Naive thymus-derived CD4-positive, alpha-beta T cell (primary cell): ENCODE measurements at regions not wholly inside any gene's neighbourhood (a gene's known extent, or its start where the extent isn't known, plus 50 kb on each side); places are given as distances from the start of the nearest gene placed in this dataset.

Experiments
- ATAC-seq: fragments of 150-1000 bp; cut with Tn5 transposase; 2 replicates; pipeline ENCODE4 v1.10.0; 2021; ENCODE audit warnings: mild to moderate bottlenecking, moderate library complexity
- CTCF ChIA-PET: fragments of 350-600 bp; sonication (Branson Sonifier 250); formaldehyde crosslinking; loops from one replicate; lab custom pipeline; 2021; ENCODE audit warnings: antibody characterized with exemption; lab: Charles Lee
- POLR2A ChIA-PET: fragments of 350-600 bp; sonication (Branson Sonifier 250); formaldehyde crosslinking; loops from one replicate; lab custom pipeline; 2021; ENCODE audit warnings: antibody characterized with exemption, inconsistent platforms; lab: Charles Lee
- DNase-seq, 9 donors: peaks; one replicate each; pipeline versions ENCODE4 v3.0.0 to v3.0.0-alpha.2; 2020 to 2022; ENCODE audit warnings: mixed read lengths in 1 of 9
- H3K27ac ChIP-seq: one replicate; pipeline ENCODE4 v1.7.0; 2013; ENCODE audit warnings: mild to moderate bottlenecking, low read depth, low read length, moderate library complexity
- H3K27me3 ChIP-seq, 2 donors: one replicate each; pipeline ENCODE4 v1.7.0; 2013; ENCODE audit warnings: low read length in 2 of 2, mild to moderate bottlenecking in 2 of 2, moderate library complexity in 2 of 2; ENCODE audit not compliant: control insufficient read depth in 2 of 2, insufficient read depth in 2 of 2
- H3K36me3 ChIP-seq, 3 experiments: 1 replicate in 2 of 3; 2 replicates in 1 of 3; pipeline ENCODE4 v1.7.0; 2013; ENCODE audit warnings: low read length in 3 of 3, mild to moderate bottlenecking in 3 of 3, moderate library complexity in 1 of 3; ENCODE audit not compliant: insufficient read depth in 3 of 3, control insufficient read depth in 2 of 3
- H3K4me1 ChIP-seq, 2 donors: one replicate each; pipeline ENCODE4 v1.7.0; 2013; ENCODE audit warnings: low read length in 2 of 2, mild to moderate bottlenecking in 2 of 2, moderate library complexity in 1 of 2; ENCODE audit not compliant: control insufficient read depth in 2 of 2, insufficient read depth in 2 of 2
- H3K4me3 ChIP-seq: 2 replicates; pipeline ENCODE4 v1.7.0; 2013; ENCODE audit warnings: mild to moderate bottlenecking, low read length
- H3K9me3 ChIP-seq, 3 experiments: 1 replicate in 2 of 3; 2 replicates in 1 of 3; pipeline ENCODE4 v1.7.0; 2013; ENCODE audit warnings: low read length in 3 of 3; ENCODE audit not compliant: control insufficient read depth in 2 of 3
- H3K27ac Mint-ChIP-seq, 9 donors: one replicate each; pipeline ENCODE4 v1.8.0; 2020 to 2022; ENCODE audit warnings: mixed read lengths in 9 of 9, mild to moderate bottlenecking in 8 of 9, moderate library complexity in 5 of 9, inconsistent platforms in 2 of 9
- H3K27me3 Mint-ChIP-seq, 5 donors: one replicate each; pipeline ENCODE4 v1.8.0; 2021 to 2022; ENCODE audit warnings: mixed read lengths in 5 of 5, mild to moderate bottlenecking in 1 of 5
- H3K36me3 Mint-ChIP-seq, 5 donors: one replicate each; pipeline ENCODE4 v1.8.0; 2020 to 2022; ENCODE audit warnings: mixed read lengths in 5 of 5, mild to moderate bottlenecking in 3 of 5, inconsistent platforms in 1 of 5
- H3K4me1 Mint-ChIP-seq, 7 donors: one replicate each; pipeline ENCODE4 v1.8.0; 2020 to 2022; ENCODE audit warnings: mixed read lengths in 7 of 7, mild to moderate bottlenecking in 3 of 7, inconsistent platforms in 1 of 7
- H3K4me3 Mint-ChIP-seq, 10 donors: one replicate each; pipeline ENCODE4 v1.8.0; 2020 to 2022; ENCODE audit warnings: mild to moderate bottlenecking in 10 of 10, mixed read lengths in 10 of 10, moderate library complexity in 6 of 10, inconsistent platforms in 2 of 10
- H3K9me3 Mint-ChIP-seq, 11 donors: one replicate each; pipeline ENCODE4 v1.8.0; 2020 to 2022; ENCODE audit warnings: mixed read lengths in 11 of 11, mild to moderate bottlenecking in 4 of 11, inconsistent platforms in 1 of 11, moderate library complexity in 1 of 11
- intact Hi-C, 2 donors: fragments of 100-400 bp; cut with micrococcal nuclease; formaldehyde crosslinking; loops; one replicate each; pipeline ENCODE4 v1.15.1; 2023

DNA sequence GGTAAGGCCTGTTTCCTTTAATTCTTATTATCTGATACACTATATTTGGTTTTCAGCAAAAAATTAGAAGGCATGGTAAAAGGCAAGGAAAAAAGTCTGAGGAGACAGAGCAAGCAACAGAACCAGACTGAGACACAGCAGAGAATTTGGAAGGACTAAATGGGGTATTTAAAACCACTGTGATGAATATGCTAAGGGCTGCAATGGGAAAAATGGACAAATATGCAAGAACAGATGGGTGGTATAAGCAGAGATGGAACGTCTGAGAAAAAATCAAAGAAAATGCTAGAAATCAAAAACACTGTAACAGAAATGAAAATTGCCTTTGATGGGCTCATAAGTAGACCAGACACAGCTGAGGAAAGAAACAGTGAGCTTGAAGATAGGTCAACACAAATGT is 50.8 kb upstream of the NSMCE3 start:
- POLR2A ChIA-PET: no interaction called here
- ATAC-seq: no peak
- Mint-ChIP-seq H3K27me3 (peaks cover 0 to 25% (median 22%) of the 10 kb centered on the region in 5 donors), H3K9me3 (peaks cover 0 to 35% (median 16%) of the 10 kb centered on the region in 11 donors), H3K4me3 (no peak overlapping the region), H3K36me3 (peaks cover 0 to 13% (median 0%) of the 10 kb centered on the region in 5 donors), H3K27ac (no peak overlapping the region), H3K4me1 (no peaks in the 10 kb centered on the region)
- no peak for DNase-seq
- no peaks in the 10 kb centered on the region for H3K9me3 ChIP-seq
- H3K4me3 ChIP-seq: no peak overlapping the region
- intact Hi-C loops: no loop called here
- H3K36me3 ChIP-seq: no peaks in the 10 kb centered on the region
- no peak overlapping the region for H3K27ac ChIP-seq
- H3K4me1 ChIP-seq: no peaks in the 10 kb centered on the region
- CTCF ChIA-PET: no interaction called here
- H3K27me3 ChIP-seq: no peaks in the 10 kb centered on the region

DNA sequence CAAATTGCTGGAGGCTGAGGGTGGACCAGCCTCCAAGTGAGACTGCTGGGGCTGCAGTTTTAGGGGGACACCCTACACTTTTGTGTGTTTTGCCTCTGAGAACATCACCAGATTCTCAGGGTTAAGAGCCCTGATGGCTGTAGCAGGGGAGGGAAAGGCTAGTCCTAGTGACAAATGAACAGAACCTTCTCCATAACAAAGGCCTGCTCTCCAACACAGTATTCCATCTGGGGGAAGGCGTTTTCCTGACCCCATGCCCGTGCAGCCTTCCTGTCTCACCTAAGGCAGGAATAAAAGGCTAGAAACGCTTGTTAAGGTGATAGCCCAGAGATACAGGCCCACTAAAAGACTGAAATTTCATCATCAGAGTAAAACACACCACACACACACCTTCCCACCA is 50.2 kb upstream of the NSMCE3 start:
- CTCF ChIA-PET: no interaction called here
- Mint-ChIP-seq H3K36me3 (peaks cover 0 to 9% (median 0%) of the 10 kb centered on the region in 5 donors), H3K9me3 (peaks cover 0 to 29% (median 11%) of the 10 kb centered on the region in 11 donors), H3K4me1 (no peaks in the 10 kb centered on the region), H3K27me3 (peaks cover 0 to 26% (median 22%) of the 10 kb centered on the region in 5 donors), H3K27ac (no peak overlapping the region), H3K4me3 (no peak overlapping the region)
- ATAC-seq (no peak), DNase-seq (no peak)
- no peaks in the 10 kb centered on the region for H3K4me1 ChIP-seq
- H3K4me3 ChIP-seq: no peak overlapping the region
- no peaks in the 10 kb centered on the region for H3K36me3 ChIP-seq
- no peak overlapping the region for H3K27ac ChIP-seq
- POLR2A ChIA-PET: no interaction called here
- intact Hi-C loops: no loop called here
- H3K9me3 ChIP-seq: no peaks in the 10 kb centered on the region
- no peaks in the 10 kb centered on the region for H3K27me3 ChIP-seq
